ENCODE measurements at regions not wholly inside any gene's neighbourhood (a gene's known extent, or its start where the extent isn't known, plus 50 kb on each side); places are given as distances from the start of the nearest gene placed in this dataset.

- Histone ChIP-seq H3K36me3 (ENCODE audit: control insufficient read depth, insufficient read depth, low read length) (no peaks in the 10 kb centered on the region), H3K9me3 (ENCODE audit: control insufficient read depth, insufficient read depth, low read length) (no peaks in the 10 kb centered on the region), H3K27me3 (ENCODE audit: control insufficient read depth, insufficient read depth, low read length) (no peaks in the 10 kb centered on the region), H3K4me1 (ENCODE audit: control insufficient read depth, insufficient read depth, low read length) (no peaks in the 10 kb centered on the region), H3K27ac (ENCODE audit: low read length) (no peak overlapping the region), H3K4me3 (ENCODE audit: low read length) (no peak overlapping the region)
- Mint-ChIP-seq H3K9me3 (peaks cover 0 to 2% of the 10 kb centered on the region in 2 donors), H3K36me3 (no peaks in the 10 kb centered on the region), H3K27me3 (ENCODE audit: low read depth in 2 of 2) (peaks cover 5 to 15% of the 10 kb centered on the region in 2 donors), H3K4me3 (no peak overlapping the region), H3K27ac (no peak overlapping the region), H3K4me1 (no peaks in the 10 kb centered on the region)
- intact Hi-C loops (cut with micrococcal nuclease) = no loop called here
- no peak for TF ChIP-seq CTCF (IDR thresholded peaks at IDR 0.05)
- ATAC-seq = no peak
- DNase-seq = no peak
- WGBS (ENCODE audit: insufficient coverage) = 91% methylated on average over 5 of the region's 6 CpGs
Observed at GRCh38 chr10:28850784-28851183, 173.5 kb downstream of the BAMBI start.

GRCh38 chr10:28853195-28853594 lies 175.9 kb downstream of the BAMBI start:
- Mint-ChIP-seq H3K4me1 (no peaks in the 10 kb centered on the region), H3K4me3 (no peak overlapping the region), H3K27ac (no peak overlapping the region), H3K9me3 (peaks cover 0 to 2% of the 10 kb centered on the region in 2 donors), H3K36me3 (no peaks in the 10 kb centered on the region), H3K27me3 (ENCODE audit: low read depth in 2 of 2) (peaks cover 5 to 15% of the 10 kb centered on the region in 2 donors)
- intact Hi-C loops (cut with micrococcal nuclease) = no loop called here
- H3K9me3 ChIP-seq (ENCODE audit: control insufficient read depth, insufficient read depth, low read length) = no peaks in the 10 kb centered on the region
- no peaks in the 10 kb centered on the region for H3K27me3 ChIP-seq (ENCODE audit: control insufficient read depth, insufficient read depth, low read length)
- no peak overlapping the region for H3K4me3 ChIP-seq (ENCODE audit: low read length)
- H3K27ac ChIP-seq (ENCODE audit: low read length) = no peak overlapping the region
- no peak for TF ChIP-seq CTCF (IDR thresholded peaks at IDR 0.05)
- no peak for DNase-seq
- 64% methylated on average over 5 of the region's 5 CpGs for WGBS (ENCODE audit: insufficient coverage)
- no peaks in the 10 kb centered on the region for H3K36me3 ChIP-seq (ENCODE audit: control insufficient read depth, insufficient read depth, low read length)
- H3K4me1 ChIP-seq (ENCODE audit: control insufficient read depth, insufficient read depth, low read length) = no peaks in the 10 kb centered on the region
- ATAC-seq = no peak

DNA sequence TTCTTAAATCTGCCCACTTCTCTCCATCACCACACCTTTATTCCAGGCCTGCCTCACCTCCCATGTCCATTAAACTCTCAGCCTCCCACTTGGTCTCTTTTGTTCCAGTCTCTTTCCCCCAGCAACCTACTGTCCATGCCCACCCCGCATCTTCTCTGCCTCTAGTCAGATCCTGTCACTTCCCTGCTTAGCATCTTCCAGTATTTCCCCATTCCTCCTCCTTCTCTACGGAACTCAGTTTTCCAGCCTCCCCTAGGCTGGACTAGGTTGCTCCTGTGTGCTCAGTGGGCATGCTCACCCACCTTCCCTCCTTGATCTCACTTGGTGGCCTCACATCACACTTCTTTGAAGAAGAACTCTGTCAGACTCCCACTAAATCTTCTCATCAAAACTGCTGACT lies 179.8 kb downstream of the BAMBI start:
- no peak for DNase-seq
- H3K36me3 ChIP-seq (ENCODE audit: control insufficient read depth, insufficient read depth, low read length) = no peaks in the 10 kb centered on the region
- no peak overlapping the region for H3K27ac ChIP-seq (ENCODE audit: low read length)
- H3K27me3 ChIP-seq (ENCODE audit: control insufficient read depth, insufficient read depth, low read length) = no peaks in the 10 kb centered on the region
- peaks cover 5 to 17% of the 10 kb centered on the region in 2 donors for H3K27me3 Mint-ChIP-seq (ENCODE audit: low read depth in 2 of 2)
- no peak overlapping the region for H3K4me3 Mint-ChIP-seq
- no peak overlapping the region for H3K27ac Mint-ChIP-seq
- H3K4me1 Mint-ChIP-seq = no peaks in the 10 kb centered on the region
- intact Hi-C loops (cut with micrococcal nuclease) = no loop called here
- no peaks in the 10 kb centered on the region for H3K36me3 Mint-ChIP-seq
- TF ChIP-seq CTCF (IDR thresholded peaks at IDR 0.05) = no peak
- H3K9me3 ChIP-seq (ENCODE audit: control insufficient read depth, insufficient read depth, low read length) = no peaks in the 10 kb centered on the region
- no peaks in the 10 kb centered on the region for H3K9me3 Mint-ChIP-seq
- no peaks in the 10 kb centered on the region for H3K4me1 ChIP-seq (ENCODE audit: control insufficient read depth, insufficient read depth, low read length)
- H3K4me3 ChIP-seq (ENCODE audit: low read length) = no peak overlapping the region
- ATAC-seq = no peak
- 91% methylated on average over 2 of the region's 2 CpGs for WGBS (ENCODE audit: insufficient coverage)

DNA sequence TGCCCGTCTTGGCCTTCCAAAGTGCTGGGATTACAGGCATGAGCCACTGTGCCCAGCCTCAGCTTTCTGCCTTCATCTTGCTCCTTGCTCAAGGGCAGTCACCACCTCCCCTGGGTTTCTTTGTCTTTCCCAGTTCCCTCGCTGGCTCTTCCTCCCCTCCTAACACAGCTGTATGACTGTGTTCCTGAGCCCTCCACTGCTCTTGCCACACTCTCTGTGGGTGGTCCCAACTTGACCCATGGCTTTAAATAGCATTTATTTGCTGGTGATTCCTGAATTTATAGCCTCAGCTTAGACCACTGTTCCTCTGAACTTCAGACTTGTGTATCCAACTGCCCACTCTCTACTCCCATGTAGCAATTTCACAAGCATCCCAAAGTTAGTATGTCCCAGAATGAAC lies 181.3 kb downstream of the BAMBI start:
- intact Hi-C loops (cut with micrococcal nuclease) = no loop called here
- Mint-ChIP-seq H3K27me3 (ENCODE audit: low read depth in 2 of 2) (peaks cover 0 to 11% of the 10 kb centered on the region in 2 donors), H3K9me3 (no peaks in the 10 kb centered on the region), H3K4me1 (no peaks in the 10 kb centered on the region), H3K36me3 (no peaks in the 10 kb centered on the region), H3K27ac (no peak overlapping the region), H3K4me3 (no peak overlapping the region)
- Histone ChIP-seq H3K36me3 (ENCODE audit: control insufficient read depth, insufficient read depth, low read length) (no peaks in the 10 kb centered on the region), H3K4me1 (ENCODE audit: control insufficient read depth, insufficient read depth, low read length) (no peaks in the 10 kb centered on the region), H3K4me3 (ENCODE audit: low read length) (no peak overlapping the region), H3K27ac (ENCODE audit: low read length) (no peak overlapping the region), H3K9me3 (ENCODE audit: control insufficient read depth, insufficient read depth, low read length) (no peaks in the 10 kb centered on the region), H3K27me3 (ENCODE audit: control insufficient read depth, insufficient read depth, low read length) (no peaks in the 10 kb centered on the region)
- WGBS (ENCODE audit: insufficient coverage) = 89% methylated on average over 2 of the region's 2 CpGs
- DNase-seq = no peak
- TF ChIP-seq CTCF (IDR thresholded peaks at IDR 0.05) = no peak
- ATAC-seq = no peak

Data from natural killer cell (primary cell).